ENCODE measurements at regions not wholly inside any gene's neighbourhood (a gene's known extent, or its start where the extent isn't known, plus 50 kb on each side); places are given as distances from the start of the nearest gene placed in this dataset.

DNA sequence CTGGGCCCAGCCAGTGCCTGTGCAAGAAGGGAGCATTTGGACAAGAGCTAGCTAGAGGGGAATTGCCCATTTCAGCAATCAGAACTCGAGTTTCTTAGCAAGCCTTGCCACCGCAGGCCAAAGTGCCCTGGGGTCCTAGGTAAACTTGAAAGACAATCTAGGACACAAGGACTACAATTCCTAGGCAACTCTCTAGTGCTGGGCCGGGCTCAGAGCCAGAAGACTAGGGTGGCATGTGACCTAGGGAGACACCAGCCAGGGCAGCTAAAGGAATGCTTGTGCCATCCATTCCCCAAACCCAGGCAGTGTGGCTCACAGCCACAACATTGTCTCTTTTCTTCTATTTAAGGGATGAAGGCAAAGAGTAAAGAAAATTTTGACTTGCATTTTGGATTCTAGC lies 205.0 kb downstream of the BMP4 start:
- no peaks in the 10 kb centered on the region for H3K36me3 ChIP-seq (ENCODE audit: control insufficient read depth, insufficient read depth, low read length)
- no peaks in the 10 kb centered on the region for H3K27me3 ChIP-seq (ENCODE audit: control insufficient read depth, insufficient read depth, low read length)
- H3K4me3 ChIP-seq (ENCODE audit: low read length): no peak overlapping the region

DNA sequence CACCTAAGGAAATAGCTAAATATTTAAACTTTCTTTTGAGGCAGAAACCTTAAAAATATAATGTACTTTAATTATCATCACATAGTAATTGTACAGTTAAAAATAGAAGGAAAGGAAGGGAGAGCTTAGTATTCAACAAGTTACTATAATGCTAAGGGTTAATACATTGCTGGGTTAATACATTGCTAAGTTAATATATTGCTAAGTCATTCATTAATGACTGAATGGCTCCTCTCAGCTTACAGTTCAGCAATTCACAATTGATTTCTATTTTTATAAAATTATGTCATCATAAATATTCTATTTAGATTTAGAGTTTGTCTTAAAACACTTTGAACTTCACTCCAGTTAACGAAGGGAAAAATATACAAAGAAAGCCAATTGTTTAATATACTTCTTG lies 207.9 kb downstream of the BMP4 start:
- no peak overlapping the region for H3K4me3 ChIP-seq (ENCODE audit: low read length)
- H3K27me3 ChIP-seq (ENCODE audit: control insufficient read depth, insufficient read depth, low read length): no peaks in the 10 kb centered on the region
- no peak overlapping the region for H3K27ac ChIP-seq (ENCODE audit: low read depth, low read length)
- no peaks in the 10 kb centered on the region for H3K36me3 ChIP-seq (ENCODE audit: control insufficient read depth, insufficient read depth, low read length)
- H3K4me1 ChIP-seq (ENCODE audit: control insufficient read depth, insufficient read depth, low read length): no peaks in the 10 kb centered on the region
- H3K9ac ChIP-seq (ENCODE audit: low read length): no peak overlapping the region

More for the DNA sequence above, 205.0 kb downstream of the BMP4 start:
- no peak overlapping the region for H3K27ac ChIP-seq (ENCODE audit: low read depth, low read length)
- no peaks in the 10 kb centered on the region for H3K4me1 ChIP-seq (ENCODE audit: control insufficient read depth, insufficient read depth, low read length)
- no peak overlapping the region for H3K9ac ChIP-seq (ENCODE audit: low read length)

DNA sequence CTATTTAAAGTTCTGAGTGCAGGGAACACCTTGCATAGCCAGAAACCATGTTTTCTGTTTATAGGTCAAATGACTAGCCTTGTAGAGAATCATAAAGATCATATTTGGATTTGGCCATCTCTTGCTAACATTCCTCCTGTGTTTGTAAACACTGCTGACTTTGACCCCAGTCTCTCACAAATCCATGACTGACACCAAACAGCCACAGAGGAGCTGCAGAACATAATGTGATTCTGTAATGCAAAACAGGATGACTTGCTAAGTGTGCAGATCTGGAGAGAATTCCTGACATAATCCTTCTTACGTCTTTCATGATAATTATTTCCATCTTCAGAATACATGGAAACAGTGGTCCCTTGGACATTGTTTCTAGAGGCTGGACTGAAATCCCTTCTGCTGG lies 211.8 kb downstream of the BMP4 start:
- Histone ChIP-seq H3K9ac (ENCODE audit: low read length) (no peak overlapping the region), H3K27ac (ENCODE audit: low read depth, low read length) (no peak overlapping the region), H3K27me3 (ENCODE audit: control insufficient read depth, insufficient read depth, low read length) (no peaks in the 10 kb centered on the region), H3K36me3 (ENCODE audit: control insufficient read depth, insufficient read depth, low read length) (no peaks in the 10 kb centered on the region), H3K4me1 (ENCODE audit: control insufficient read depth, insufficient read depth, low read length) (no peaks in the 10 kb centered on the region), H3K4me3 (ENCODE audit: low read length) (no peak overlapping the region)

DNA sequence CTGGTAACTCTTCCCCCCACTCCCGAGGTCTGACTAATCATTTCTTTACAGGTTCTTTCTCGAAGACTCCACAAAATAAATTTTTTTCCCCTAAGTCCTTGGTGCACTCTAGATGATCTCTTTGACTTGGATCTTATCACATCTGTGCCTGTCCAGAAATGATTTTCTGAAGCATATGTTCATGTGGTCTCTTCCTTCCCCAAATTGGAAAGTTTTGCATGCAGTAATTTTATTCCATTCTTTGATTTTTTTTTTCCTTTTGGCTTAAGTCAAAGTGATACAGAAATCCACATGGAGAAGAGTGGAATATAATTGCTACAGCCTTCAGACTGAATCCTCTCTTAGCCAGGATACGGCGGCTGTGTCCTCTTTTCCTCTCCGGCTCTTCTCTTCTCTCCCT lies 213.3 kb downstream of the BMP4 start:
- no peaks in the 10 kb centered on the region for H3K36me3 ChIP-seq (ENCODE audit: control insufficient read depth, insufficient read depth, low read length)
- no peak overlapping the region for H3K4me3 ChIP-seq (ENCODE audit: low read length)
- H3K27ac ChIP-seq (ENCODE audit: low read depth, low read length): no peak overlapping the region
- no peaks in the 10 kb centered on the region for H3K27me3 ChIP-seq (ENCODE audit: control insufficient read depth, insufficient read depth, low read length)
- H3K4me1 ChIP-seq (ENCODE audit: control insufficient read depth, insufficient read depth, low read length): no peaks in the 10 kb centered on the region
- H3K9ac ChIP-seq (ENCODE audit: low read length): no peak overlapping the region

DNA sequence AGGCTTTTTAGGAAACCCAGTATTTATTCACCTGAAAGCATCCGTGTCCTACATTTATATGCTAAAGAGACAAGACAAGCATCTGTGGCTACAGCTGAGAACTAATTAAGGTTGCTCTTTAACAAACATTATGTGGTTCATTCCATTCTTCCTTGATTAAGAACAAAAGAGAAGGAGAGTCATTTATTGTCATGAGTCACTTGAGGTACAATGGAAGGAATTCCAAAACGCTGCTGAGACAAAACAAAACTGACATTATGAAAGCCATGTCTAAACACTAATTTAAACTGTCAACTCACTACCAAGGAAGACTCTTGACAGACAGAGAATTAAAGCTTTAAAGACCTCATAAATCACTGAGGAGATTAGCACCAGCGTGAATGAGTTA lies 214.4 kb downstream of the BMP4 start:
- Histone ChIP-seq H3K4me3 (ENCODE audit: low read length) (no peak overlapping the region), H3K9ac (ENCODE audit: low read length) (no peak overlapping the region), H3K4me1 (ENCODE audit: control insufficient read depth, insufficient read depth, low read length) (no peaks in the 10 kb centered on the region), H3K27ac (ENCODE audit: low read depth, low read length) (no peak overlapping the region), H3K27me3 (ENCODE audit: control insufficient read depth, insufficient read depth, low read length) (no peaks in the 10 kb centered on the region), H3K36me3 (ENCODE audit: control insufficient read depth, insufficient read depth, low read length) (no peaks in the 10 kb centered on the region)

DNA sequence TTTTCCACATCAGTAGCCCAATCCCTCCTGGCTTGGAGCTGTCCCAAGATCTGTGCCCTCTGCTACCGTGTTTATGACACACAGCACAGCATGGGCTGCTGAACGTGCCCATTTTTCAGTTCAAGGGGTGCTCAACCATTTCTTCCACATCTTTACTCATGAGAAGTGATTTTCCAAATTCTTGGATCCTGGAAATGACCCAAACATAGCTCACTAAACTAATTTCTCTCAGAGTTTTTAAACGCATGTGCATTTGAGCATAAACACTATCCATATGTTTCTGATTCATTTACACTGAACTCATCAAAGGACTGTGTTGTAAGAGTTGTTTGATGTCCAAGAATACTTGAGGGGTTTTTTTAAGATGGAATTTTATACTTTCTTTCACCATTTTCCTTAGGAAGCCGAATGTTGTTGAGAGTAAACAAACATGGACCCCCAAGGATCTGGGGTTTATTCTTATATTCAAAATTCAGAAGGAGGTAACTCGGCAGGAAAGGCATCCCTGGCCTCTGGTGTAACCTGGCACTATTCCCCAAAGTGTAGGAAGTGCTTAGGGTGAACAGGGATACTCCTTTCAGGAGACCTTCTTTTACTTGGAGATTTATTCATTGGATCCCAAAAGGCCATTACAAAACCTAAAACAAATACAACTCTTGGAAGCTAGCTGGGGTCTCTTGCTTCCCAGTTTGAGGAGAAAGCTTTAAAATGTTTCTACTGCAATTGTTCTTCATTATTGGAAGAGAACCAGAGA lies 215.0 kb downstream of the BMP4 start:
- H3K27ac ChIP-seq (ENCODE audit: low read depth, low read length): no peak overlapping the region
- no peak overlapping the region for H3K4me3 ChIP-seq (ENCODE audit: low read length)
- H3K27me3 ChIP-seq (ENCODE audit: control insufficient read depth, insufficient read depth, low read length): no peaks in the 10 kb centered on the region
- no peaks in the 10 kb centered on the region for H3K36me3 ChIP-seq (ENCODE audit: control insufficient read depth, insufficient read depth, low read length)
- H3K4me1 ChIP-seq (ENCODE audit: control insufficient read depth, insufficient read depth, low read length): no peaks in the 10 kb centered on the region
- H3K9ac ChIP-seq (ENCODE audit: low read length): no peak overlapping the region

DNA sequence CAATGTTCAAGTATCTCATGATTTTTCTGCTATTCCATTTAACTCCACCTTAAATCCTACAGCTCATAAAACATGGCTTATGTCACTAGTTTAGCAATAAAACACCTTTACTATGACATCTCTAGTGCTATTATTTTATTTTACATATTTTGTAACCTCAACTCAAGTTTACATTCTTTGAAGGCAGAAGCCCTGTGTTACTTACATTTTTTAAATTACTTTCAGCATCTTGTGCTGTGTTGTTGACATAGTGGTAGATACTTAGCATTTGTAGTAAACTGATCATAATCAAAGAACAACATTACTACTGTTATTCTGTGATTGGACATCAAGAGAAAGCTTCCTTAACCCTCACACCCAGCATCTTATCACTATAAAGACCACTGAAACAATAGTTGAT lies 216.1 kb downstream of the BMP4 start:
- Histone ChIP-seq H3K27me3 (ENCODE audit: control insufficient read depth, insufficient read depth, low read length) (no peaks in the 10 kb centered on the region), H3K36me3 (ENCODE audit: control insufficient read depth, insufficient read depth, low read length) (no peaks in the 10 kb centered on the region), H3K9ac (ENCODE audit: low read length) (no peak overlapping the region), H3K27ac (ENCODE audit: low read depth, low read length) (no peak overlapping the region), H3K4me3 (ENCODE audit: low read length) (no peak overlapping the region), H3K4me1 (ENCODE audit: control insufficient read depth, insufficient read depth, low read length) (no peaks in the 10 kb centered on the region)

DNA sequence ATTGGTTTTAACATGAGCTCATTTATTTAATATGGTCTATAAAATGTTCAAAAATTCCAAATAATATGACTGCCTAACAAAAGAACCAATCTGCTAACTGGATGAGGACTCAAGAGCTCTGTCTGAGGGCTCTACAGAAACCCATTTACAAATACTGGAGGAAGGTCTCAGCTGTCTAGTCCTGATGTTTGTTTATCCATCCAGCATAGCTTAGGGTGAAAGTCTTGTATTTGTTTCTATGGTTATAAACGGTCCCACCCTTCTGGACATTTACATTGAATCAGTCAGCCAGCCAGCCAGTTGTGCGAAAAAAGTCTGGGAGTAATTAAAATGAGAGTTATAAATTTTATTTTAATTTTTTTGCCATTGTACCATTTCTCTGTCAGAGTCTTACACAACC lies 220.7 kb downstream of the BMP4 start:
- Histone ChIP-seq H3K9ac (ENCODE audit: low read length) (no peak overlapping the region), H3K27ac (ENCODE audit: low read depth, low read length) (no peak overlapping the region), H3K27me3 (ENCODE audit: control insufficient read depth, insufficient read depth, low read length) (no peaks in the 10 kb centered on the region), H3K4me1 (ENCODE audit: control insufficient read depth, insufficient read depth, low read length) (no peaks in the 10 kb centered on the region), H3K4me3 (ENCODE audit: low read length) (no peak overlapping the region), H3K36me3 (ENCODE audit: control insufficient read depth, insufficient read depth, low read length) (no peaks in the 10 kb centered on the region)

DNA sequence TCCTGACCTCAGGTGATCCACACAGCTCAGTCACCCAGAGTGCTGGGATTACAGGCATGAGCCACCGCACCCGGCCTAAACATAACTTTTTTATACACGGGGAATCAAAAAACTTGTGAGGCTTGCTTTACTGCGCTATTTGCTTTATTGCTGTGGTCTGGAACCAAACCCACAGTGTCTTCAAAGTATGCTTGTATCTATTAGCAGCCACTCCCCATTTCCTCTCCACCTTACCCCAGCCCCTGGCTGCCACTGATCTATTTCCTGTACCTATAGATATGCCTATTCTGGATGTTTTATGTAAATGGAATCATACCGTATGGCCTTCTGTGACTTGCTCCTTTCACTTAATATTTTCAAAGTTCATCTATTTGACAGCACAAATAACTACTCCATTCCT lies 233.4 kb downstream of the BMP4 start:
- H3K27me3 ChIP-seq (ENCODE audit: control insufficient read depth, insufficient read depth, low read length): no peaks in the 10 kb centered on the region
- H3K9ac ChIP-seq (ENCODE audit: low read length): no peak overlapping the region
- no peak overlapping the region for H3K27ac ChIP-seq (ENCODE audit: low read depth, low read length)
- no peaks in the 10 kb centered on the region for H3K36me3 ChIP-seq (ENCODE audit: control insufficient read depth, insufficient read depth, low read length)
- no peak overlapping the region for H3K4me3 ChIP-seq (ENCODE audit: low read length)
- no peaks in the 10 kb centered on the region for H3K4me1 ChIP-seq (ENCODE audit: control insufficient read depth, insufficient read depth, low read length)

DNA sequence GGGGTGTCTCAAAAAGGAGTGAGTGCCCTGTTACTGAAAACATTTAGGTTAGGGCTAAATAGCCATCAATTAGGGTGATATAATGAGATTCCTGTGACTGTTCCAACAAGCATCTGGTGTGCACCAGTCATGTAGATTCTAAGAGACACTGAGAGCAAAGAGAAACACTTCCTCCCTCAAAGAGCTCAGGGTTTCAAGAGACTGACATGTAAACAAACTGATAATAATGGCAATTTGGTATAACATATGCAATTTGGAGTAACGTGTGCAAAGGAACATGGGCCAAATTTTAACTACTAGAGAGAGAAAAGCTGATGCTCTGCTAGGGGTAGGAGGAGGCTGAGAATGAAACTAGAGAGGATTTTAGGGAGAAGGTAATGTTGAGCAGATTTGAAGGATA lies 237.1 kb downstream of the BMP4 start:
- Histone ChIP-seq H3K27ac (ENCODE audit: low read depth, low read length) (no peak overlapping the region), H3K4me3 (ENCODE audit: low read length) (no peak overlapping the region), H3K4me1 (ENCODE audit: control insufficient read depth, insufficient read depth, low read length) (no peaks in the 10 kb centered on the region), H3K27me3 (ENCODE audit: control insufficient read depth, insufficient read depth, low read length) (no peaks in the 10 kb centered on the region), H3K36me3 (ENCODE audit: control insufficient read depth, insufficient read depth, low read length) (no peaks in the 10 kb centered on the region), H3K9ac (ENCODE audit: low read length) (no peak overlapping the region)

DNA sequence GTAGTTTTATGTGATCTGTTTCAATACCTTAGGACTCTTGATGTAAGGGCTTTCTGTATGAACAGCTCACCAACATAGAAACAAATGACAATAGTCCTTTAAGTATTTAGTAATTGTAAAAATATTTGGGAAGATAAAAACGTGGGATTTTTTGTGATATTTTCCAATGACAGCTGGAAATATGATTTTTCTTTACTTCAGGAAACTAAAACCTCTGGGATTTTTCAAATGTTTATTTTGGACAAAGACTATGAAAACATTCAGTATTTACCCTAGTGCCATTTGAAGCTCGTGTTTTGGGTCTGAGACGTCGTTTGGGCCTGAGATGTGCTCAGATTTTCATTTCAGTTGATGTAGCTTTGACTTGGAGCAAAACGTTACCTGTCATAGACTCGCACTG lies 240.0 kb downstream of the BMP4 start:
- Histone ChIP-seq H3K27ac (ENCODE audit: low read depth, low read length) (no peak overlapping the region), H3K4me1 (ENCODE audit: control insufficient read depth, insufficient read depth, low read length) (no peaks in the 10 kb centered on the region)

DNA sequence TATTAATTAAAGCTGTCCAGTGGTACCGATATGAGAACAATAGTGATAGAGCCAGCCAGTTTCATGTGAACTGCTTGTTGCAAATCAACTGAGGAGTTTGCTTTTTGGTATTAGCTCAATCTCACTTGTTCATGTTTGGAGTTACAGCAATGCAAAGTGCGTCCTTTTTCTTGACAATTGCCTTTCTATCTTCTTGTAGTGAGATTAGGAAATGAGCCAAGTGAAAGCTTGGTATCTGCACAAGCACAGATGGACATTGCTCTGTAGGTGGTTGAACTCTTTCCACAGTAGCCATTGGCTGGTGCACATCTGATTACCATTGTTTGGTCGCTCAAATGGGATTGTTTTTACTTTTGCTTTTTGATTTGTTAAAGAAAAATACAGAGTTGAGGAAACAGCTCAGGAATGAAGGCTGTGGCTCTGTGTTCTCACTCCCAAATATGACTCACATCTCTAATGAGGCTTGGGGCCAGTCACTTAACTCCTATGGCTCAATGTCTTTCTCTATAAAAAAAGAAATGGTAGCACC lies 241.4 kb downstream of the BMP4 start:
- Histone ChIP-seq H3K9ac (ENCODE audit: low read length) (no peak overlapping the region), H3K27ac (ENCODE audit: low read depth, low read length) (no peak overlapping the region), H3K4me1 (ENCODE audit: control insufficient read depth, insufficient read depth, low read length) (no peaks in the 10 kb centered on the region), H3K36me3 (ENCODE audit: control insufficient read depth, insufficient read depth, low read length) (no peaks in the 10 kb centered on the region), H3K4me3 (ENCODE audit: low read length) (peak overlapping the region; percentile 41), H3K27me3 (ENCODE audit: control insufficient read depth, insufficient read depth, low read length) (no peaks in the 10 kb centered on the region)

More for the DNA sequence above, 240.0 kb downstream of the BMP4 start:
- Histone ChIP-seq H3K27me3 (ENCODE audit: control insufficient read depth, insufficient read depth, low read length) (no peaks in the 10 kb centered on the region), H3K4me3 (ENCODE audit: low read length) (no peak overlapping the region), H3K36me3 (ENCODE audit: control insufficient read depth, insufficient read depth, low read length) (no peaks in the 10 kb centered on the region), H3K9ac (ENCODE audit: low read length) (no peak overlapping the region)

DNA sequence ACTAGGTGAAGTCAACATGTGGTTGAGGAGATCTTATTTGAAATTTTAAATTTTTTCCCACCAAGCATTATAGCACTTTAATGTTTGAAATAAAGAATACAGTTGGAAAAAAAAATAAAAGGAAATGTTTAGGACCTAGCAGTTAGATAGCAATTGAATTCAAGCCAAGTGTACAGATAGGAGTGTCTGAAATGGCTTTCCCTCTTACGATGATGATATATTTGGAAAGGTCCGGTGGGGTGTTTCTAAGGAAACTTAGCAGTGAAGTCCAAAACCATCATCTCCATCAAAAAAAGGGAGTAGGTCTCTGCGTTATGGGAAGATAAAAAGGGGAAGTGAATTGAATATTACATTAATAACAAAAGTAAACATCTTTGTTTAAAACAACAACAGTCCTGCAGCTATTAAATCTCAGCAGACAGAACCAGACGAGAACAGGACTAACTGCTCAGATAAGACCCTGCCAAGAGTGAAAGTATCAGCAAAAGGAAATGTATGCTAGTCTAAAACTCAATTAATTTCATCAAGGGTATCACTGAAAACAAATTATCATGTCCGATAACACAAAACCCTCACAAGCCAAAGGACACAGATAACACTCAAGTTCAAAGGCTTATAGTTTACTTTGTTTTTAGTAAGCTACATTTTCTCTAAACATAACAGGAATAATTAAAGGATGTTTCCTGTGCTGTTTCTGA lies 242.0 kb downstream of the BMP4 start:
- Histone ChIP-seq H3K4me3 (ENCODE audit: low read length) (no peak overlapping the region), H3K27me3 (ENCODE audit: control insufficient read depth, insufficient read depth, low read length) (no peaks in the 10 kb centered on the region), H3K27ac (ENCODE audit: low read depth, low read length) (no peak overlapping the region), H3K9ac (ENCODE audit: low read length) (no peak overlapping the region), H3K36me3 (ENCODE audit: control insufficient read depth, insufficient read depth, low read length) (no peaks in the 10 kb centered on the region), H3K4me1 (ENCODE audit: control insufficient read depth, insufficient read depth, low read length) (no peaks in the 10 kb centered on the region)

Data from rectal smooth muscle tissue (tissue), 1 donor.